Upper lobe of left lung (tissue), 4 donors: ENCODE measurements at regions not wholly inside any gene's neighbourhood (a gene's known extent, or its start where the extent isn't known, plus 50 kb on each side); places are given as distances from the start of the nearest gene placed in this dataset.

ENCODE experiments used
- CTCF ChIP-seq, 6 experiments: fragments of 450-650 bp in 4 of 6; fragments of 200-600 bp in 2 of 6; sonication (generic) in 2 of 6; IDR thresholded peaks; one replicate each; pipeline ENCODE4 v1.5.1; 2016 to 2019; ENCODE audit warnings: antibody characterized with exemption in 6 of 6
- POLR2A ChIP-seq, 4 donors: fragments of 450-650 bp; IDR thresholded peaks; one replicate each; pipeline ENCODE4 v1.5.1; 2016 to 2017; ENCODE audit warnings: antibody characterized with exemption in 4 of 4, mild to moderate bottlenecking in 2 of 4
- POLR2AphosphoS5 ChIP-seq, 2 donors: sonication (generic); formaldehyde crosslinking; IDR thresholded peaks; one replicate each; pipeline ENCODE4 v1.5.1; 2017; ENCODE audit warnings: antibody characterized with exemption in 2 of 2

GRCh38 chr13:105904034-105904742 is 631.3 kb downstream of the EFNB2 start:
- TF ChIP-seq POLR2A (IDR thresholded peaks at IDR 0.05) = no peak
- TF ChIP-seq CTCF (IDR thresholded peaks at IDR 0.05) = no peak
- TF ChIP-seq POLR2AphosphoS5 (IDR thresholded peaks at IDR 0.05) = no peak
